ENCODE measurements at regions not wholly inside any gene's neighbourhood (a gene's known extent, or its start where the extent isn't known, plus 50 kb on each side); places are given as distances from the start of the nearest gene placed in this dataset.

- no peak for DNase-seq (ENCODE audit: low read depth in 2 of 2)
These were observed 656.6 kb downstream of the GALR1 start for GRCh38 chr18:77906103-77906892.

- DNase-seq (ENCODE audit: low read depth in 2 of 2): no peak
These were observed 660.7 kb downstream of the GALR1 start for GRCh38 chr18:77910347-77910746.

GRCh38 chr18:77911971-77912605 is 662.4 kb downstream of the GALR1 start:
- DNase-seq (ENCODE audit: low read depth in 2 of 2): no peak

GRCh38 chr18:77918730-77919129 is 669.1 kb downstream of the GALR1 start:
- no peak for DNase-seq (ENCODE audit: low read depth in 2 of 2)

- DNase-seq (ENCODE audit: low read depth in 2 of 2): no peak
These were observed 670.3 kb downstream of the GALR1 start for GRCh38 chr18:77919923-77920322.

GRCh38 chr18:77935342-77935741 is 685.7 kb downstream of the GALR1 start:
- no peak for DNase-seq (ENCODE audit: low read depth in 2 of 2)

- no peak for DNase-seq (ENCODE audit: low read depth in 2 of 2)
These were observed 690.9 kb downstream of the GALR1 start for GRCh38 chr18:77940566-77940965.

GRCh38 chr18:77944533-77944932 is 694.9 kb downstream of the GALR1 start:
- DNase-seq (ENCODE audit: low read depth in 2 of 2): no peak

- DNase-seq (ENCODE audit: low read depth in 2 of 2): no peak
These were observed 698.9 kb downstream of the GALR1 start for GRCh38 chr18:77948567-77948966.

GRCh38 chr18:77949355-77949973 is 699.8 kb downstream of the GALR1 start:
- no peak for DNase-seq (ENCODE audit: low read depth in 2 of 2)

- DNase-seq (ENCODE audit: low read depth in 2 of 2): no peak
These were observed 709.6 kb downstream of the GALR1 start for GRCh38 chr18:77959248-77959647.

- no peak for DNase-seq (ENCODE audit: low read depth in 2 of 2)
These were observed 711.3 kb downstream of the GALR1 start for GRCh38 chr18:77960791-77961410.

- no peak for DNase-seq (ENCODE audit: low read depth in 2 of 2)
These were observed 717.4 kb downstream of the GALR1 start for GRCh38 chr18:77967071-77967470.

GRCh38 chr18:77967791-77968190 is 718.1 kb downstream of the GALR1 start:
- DNase-seq (ENCODE audit: low read depth in 2 of 2): no peak

- DNase-seq (ENCODE audit: low read depth in 2 of 2): no peak
These were observed 720.3 kb downstream of the GALR1 start for GRCh38 chr18:77969972-77970371.

- DNase-seq (ENCODE audit: low read depth in 2 of 2): no peak
These were observed 721.2 kb downstream of the GALR1 start for GRCh38 chr18:77970814-77971213.

- no peak for DNase-seq (ENCODE audit: low read depth in 2 of 2)
These were observed 724.1 kb downstream of the GALR1 start for GRCh38 chr18:77973745-77974144.

- no peak for DNase-seq (ENCODE audit: low read depth in 2 of 2)
These were observed 724.7 kb downstream of the GALR1 start for GRCh38 chr18:77974329-77974728.

GRCh38 chr18:77977331-77977730 is 727.7 kb downstream of the GALR1 start:
- no peak for DNase-seq (ENCODE audit: low read depth in 2 of 2)

- DNase-seq (ENCODE audit: low read depth in 2 of 2): no peak
These were observed 730.6 kb downstream of the GALR1 start for GRCh38 chr18:77980275-77980674.

GRCh38 chr18:77981874-77982273 is 732.2 kb downstream of the GALR1 start:
- DNase-seq (ENCODE audit: low read depth in 2 of 2): no peak

- DNase-seq (ENCODE audit: low read depth in 2 of 2): no peak
These were observed 733.6 kb downstream of the GALR1 start for GRCh38 chr18:77983270-77983669.

GRCh38 chr18:77984178-77984577 is 734.5 kb downstream of the GALR1 start:
- DNase-seq (ENCODE audit: low read depth in 2 of 2): no peak

Measured in stimulated activated CD4-positive, alpha-beta T cell treated with anti-CD3 and anti-CD28 coated beads, Interleukin-12 subunit alpha, Interleukin-12 subunit beta, amount 100 ng/mL, for 24 hours (primary cell).